Daoy (cell line): ENCODE measurements at regions not wholly inside any gene's neighbourhood (a gene's known extent, or its start where the extent isn't known, plus 50 kb on each side); places are given as distances from the start of the nearest gene placed in this dataset.

Source experiments
- DNase-seq: peaks from one replicate; pipeline ENCODE4 v3.0.0-alpha.2; 2015; ENCODE audit warnings: low read depth

GRCh38 chr9:108650826-108651225 lies 205.0 kb downstream of the ACTL7B start:
- no peak for DNase-seq

DNA sequence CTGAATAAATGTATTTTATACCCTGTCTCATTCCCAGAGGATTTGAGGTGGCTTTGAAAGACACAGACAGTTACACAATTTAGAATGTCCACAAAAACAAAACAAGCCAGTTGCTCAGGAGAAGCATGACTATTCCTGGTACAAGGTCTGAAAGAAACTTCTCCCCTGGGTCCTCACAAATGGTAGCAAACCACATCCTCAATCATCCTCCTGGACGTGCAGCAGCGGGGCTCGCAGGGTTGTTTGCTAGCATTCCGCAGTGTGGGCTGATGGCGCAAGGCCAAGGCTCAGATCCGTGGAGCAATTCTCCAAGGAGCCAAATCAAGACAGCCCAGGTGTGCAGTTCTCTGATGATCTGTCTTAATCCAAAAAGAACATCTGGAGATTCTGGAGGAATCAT lies 210.3 kb downstream of the ACTL7B start:
- DNase-seq, result peak; percentile 38

DNA sequence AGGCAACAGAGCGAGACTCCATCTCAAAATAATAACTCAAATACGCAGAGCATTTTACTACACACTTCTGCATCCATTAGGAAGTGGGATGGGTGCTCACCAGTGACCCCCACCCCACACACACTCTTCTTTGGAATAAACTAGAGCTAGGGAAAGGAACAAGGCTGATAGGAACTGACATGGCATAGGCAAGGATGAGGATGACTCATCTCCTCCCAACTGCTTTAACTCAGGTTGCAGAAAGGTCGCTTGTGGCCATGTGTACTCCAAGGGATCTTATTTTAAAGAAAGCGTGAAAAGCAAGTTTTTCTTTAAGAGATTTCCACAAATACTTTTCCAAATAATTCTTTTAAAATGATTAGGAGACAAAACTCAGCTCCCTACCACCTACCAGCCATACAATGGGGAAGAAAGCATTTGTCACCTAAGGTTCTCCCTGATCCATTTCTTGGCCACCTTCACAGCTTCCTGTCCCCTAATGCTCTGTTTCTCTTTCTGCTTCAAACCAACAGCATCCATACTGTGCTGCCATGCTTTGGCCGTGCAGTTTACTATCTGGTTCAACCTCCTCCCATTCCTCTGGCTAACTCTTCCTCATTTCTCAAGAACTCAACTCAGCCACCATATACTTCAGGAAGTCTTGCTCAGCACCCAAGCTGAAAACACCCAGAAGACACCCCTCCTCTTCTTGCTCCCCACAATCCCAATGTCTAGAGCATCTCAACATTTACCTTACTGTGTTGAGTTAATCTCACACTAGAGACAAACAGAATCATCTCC lies 211.9 kb downstream of the ACTL7B start:
- DNase-seq, result peak; percentile 20

DNA sequence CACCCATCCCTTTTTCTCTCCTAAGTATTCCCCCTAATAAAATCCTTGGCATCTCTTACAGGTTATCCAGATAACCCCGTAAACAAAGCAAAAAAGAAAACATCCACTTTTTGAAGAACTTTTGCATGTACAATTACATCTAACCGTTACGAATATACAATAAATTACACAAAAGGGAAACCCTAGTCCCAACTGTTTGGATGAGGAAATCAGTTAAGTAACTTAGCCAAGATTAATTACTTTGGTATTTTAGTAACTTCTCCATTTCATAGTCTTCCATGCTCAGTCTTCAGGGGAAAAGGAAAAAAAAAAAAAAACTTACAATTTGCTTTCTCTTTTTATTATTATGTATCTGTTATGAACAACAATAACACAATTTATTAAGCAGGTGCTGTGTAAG lies 212.9 kb downstream of the ACTL7B start:
- no peak for DNase-seq

GRCh38 chr9:108640230-108640629 lies 215.6 kb downstream of the ACTL7B start:
- DNase-seq, result no peak

- DNase-seq, result peak; percentile 11
These were observed 216.1 kb downstream of the ACTL7B start for GRCh38 chr9:108639696-108640095.

DNA sequence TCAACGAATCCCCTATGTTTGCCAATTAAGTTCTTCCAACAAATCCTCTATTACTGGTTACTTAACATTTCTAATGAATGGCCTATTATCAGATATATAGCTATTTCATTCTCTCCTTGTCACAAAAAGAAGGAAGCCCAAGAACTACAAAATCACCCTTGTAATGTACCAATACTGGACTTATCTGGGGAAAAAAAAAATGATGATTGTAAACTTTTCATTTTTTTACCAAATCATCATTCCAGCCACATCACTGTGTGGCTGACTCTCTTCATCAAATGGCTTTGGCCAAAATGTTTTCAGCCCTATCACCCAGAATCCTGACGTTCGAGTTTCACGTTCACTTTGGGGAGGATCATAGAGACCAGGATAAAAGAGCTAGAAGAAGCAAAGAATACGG lies 216.7 kb downstream of the ACTL7B start:
- no peak for DNase-seq

DNA sequence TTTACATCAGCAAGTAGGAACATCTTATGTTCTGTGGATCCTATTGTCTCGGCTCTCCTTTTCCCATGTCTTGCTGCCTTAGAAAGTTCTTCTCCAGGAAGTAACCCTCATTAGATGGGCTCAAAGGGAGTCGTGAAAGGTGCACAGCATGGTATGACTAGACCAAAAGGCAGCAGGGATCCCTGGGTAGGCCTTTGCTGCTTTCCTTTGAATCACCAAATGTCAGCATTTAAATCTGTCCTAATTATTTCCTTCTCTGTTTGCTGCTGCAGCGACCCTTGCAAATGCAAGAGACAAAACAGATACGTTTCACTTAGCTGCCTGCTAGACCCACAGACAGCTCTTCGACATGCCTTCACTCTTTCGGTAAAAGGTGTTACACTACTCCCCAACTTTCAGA lies 218.4 kb downstream of the ACTL7B start:
- peak; percentile 15 for DNase-seq

GRCh38 chr9:108636013-108636412 lies 219.8 kb downstream of the ACTL7B start:
- peak; percentile 33 for DNase-seq

DNA sequence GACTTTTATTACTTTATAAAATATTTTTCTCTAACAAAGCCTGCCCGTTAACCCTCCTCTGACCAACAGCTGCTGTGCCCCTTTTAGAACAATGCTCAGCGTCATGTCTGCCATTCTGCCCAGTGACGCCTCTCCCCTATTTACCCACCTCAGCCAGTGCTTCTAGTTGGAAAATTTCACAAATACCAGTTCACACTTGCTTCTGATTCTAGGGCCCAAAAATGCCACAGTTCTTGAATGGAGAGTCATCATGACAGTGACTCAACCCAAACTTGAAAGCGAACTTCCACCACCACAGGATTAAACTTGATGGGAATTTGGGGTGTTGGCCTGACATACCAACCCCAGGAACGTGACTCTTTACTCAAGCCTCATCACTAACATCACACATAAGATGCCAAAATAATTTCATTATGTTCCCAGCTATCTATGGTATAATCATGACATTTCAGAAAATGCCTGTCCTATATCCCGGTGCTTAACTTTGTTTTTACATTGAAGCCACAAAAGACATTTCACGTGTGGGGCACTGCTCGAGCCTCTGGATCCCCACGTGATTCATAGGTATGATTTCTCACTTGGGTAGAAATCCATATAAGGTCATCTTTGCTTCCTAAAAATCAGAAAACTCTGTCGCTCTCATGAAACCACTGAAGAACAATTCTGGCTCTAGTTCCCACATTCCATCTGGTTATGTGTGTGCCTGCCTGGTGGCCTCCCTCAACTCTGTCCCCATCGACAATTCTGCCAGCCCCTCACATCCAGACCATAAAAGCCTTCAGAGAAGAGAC lies 220.9 kb downstream of the ACTL7B start:
- DNase-seq, result peak; percentile 78

GRCh38 chr9:108634204-108634603 lies 221.6 kb downstream of the ACTL7B start:
- DNase-seq, result peak; percentile 71

DNA sequence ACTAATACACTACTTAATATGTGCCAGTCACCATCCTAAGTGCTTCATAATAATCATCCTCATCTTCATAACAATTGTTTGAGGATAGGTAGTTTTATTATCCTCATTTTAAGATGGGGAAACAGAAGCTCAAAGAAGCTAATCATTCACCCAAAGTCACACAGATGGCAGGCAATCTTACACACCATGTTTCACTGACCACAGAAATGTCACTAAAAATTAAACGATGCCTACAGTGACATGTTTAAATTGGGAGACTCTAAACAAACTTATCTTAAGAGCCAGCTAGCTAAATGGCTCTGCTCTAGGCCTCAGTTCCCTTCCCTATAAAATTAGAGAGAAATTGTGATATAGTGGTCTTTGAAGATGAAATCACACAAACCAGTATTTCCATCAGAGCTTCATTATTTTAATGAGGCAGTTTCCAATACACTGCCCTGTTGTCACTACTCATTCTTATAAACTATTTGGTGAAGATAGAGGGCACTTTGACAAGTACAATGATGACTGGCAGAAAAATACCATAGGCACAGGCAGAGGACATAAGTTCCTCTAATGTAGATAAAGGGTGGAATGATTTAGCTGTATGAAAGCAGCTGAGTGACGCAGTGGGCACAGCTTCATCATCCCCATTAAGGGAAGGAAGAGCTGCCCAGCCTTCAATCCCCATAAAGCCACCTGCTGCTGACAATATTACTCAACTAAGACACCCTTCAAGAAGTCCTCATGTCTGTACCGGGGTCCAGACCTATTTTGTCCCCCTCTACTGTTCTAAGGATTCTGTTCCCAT lies 224.1 kb downstream of the ACTL7B start:
- no peak for DNase-seq

- no peak for DNase-seq
These were observed 227.5 kb downstream of the ACTL7B start for GRCh38 chr9:108628316-108628715.

- no peak for DNase-seq
These were observed 229.0 kb downstream of the ACTL7B start for GRCh38 chr9:108626743-108627142.

GRCh38 chr9:108621991-108622855 lies 233.6 kb downstream of the ACTL7B start:
- DNase-seq, result peak; percentile 71

DNA sequence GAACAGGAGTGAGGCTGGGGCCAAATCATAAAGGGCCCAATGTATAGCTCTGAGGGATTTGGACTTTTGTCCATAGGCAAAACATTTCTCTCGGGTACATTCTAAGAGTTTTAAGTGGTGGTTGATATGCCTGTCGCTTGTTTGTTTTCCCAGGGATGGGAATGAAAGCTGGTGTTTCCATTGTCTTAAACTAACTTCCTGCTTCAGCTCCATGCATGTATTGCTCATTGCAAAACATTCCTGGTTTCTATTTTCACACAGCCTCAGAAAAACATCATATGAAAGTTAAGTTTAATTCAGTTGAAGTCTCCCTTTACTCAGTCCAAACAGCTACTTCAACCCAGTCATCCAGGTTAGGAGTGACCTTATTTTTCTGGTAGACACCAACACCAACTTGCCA lies 235.0 kb downstream of the ACTL7B start:
- DNase-seq, result peak; percentile 55

DNA sequence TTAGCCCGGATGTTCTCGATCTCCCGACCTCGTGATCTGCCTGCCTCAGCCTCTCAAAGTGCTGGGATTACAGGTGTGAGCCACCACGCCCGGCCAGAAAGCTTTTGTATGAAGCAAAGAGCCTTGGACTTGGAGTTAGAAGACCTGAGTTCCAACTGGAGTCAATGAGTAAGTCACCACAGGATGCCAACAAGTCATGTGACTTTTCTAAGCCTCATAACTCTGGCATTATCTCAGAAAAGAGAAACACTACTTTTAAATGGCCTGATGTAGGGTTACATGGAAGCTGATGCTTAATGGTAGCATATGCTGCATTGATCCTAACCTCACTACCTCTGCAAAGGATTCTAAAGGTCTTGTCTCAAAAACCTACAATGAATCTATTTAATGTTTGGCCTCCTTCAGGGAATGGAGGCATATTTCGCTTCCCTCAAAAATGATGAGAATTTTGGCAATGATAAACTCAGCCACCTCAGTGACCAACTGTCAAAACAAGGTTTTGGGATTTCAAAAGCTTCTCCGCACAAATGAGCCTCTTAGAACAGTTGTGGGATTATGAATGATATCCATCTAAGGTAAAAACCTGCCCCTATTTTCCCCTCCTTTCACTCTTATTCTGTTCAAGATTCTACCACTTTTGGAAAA lies 236.8 kb downstream of the ACTL7B start:
- peak; percentile 41 for DNase-seq

- peak; percentile 4 for DNase-seq
These were observed 238.1 kb downstream of the ACTL7B start for GRCh38 chr9:108617676-108618075.

DNA sequence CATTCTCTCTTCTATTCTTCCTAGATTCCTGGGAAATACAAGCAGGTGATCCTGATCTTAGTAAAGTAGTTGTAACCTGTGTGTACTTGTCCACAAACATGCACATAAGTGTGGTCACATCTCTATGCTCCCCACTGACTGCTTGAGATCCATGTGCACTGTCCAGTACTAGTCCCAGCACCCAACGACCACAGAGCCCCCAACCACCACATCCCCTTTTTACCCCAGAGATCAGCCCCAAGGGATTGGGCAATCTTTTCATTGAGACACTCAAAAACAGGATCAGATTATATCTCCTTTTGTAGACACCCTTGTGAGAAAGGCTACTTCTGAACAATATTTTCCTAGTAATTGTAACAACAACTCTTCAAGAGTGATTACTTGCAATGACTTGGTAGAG lies 240.6 kb downstream of the ACTL7B start:
- DNase-seq, result no peak

DNA sequence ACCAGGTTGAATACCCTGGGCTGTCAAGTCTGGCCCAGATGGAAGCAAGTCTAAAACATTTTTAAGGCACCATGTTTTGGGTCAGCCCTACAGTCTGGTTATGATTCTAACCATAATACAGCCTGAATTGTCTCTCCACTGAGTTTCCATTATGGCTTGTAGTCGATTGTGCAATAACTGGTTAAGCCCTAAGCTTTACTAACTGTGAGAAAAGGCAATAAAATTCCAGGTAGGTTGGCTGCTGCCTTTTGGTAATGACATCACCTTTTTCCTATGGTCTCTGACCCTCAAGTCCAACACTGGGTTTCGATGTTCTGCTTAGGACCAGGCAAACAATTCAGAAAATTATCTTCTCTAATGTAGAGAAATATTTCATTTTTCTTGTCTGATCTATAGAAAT lies 243.3 kb downstream of the ACTL7B start:
- no peak for DNase-seq

- DNase-seq, result no peak
These were observed 245.9 kb downstream of the ACTL7B start for GRCh38 chr9:108609897-108610253.
